Endothelial cell (in vitro differentiated cells): ENCODE measurements at regions not wholly inside any gene's neighbourhood (a gene's known extent, or its start where the extent isn't known, plus 50 kb on each side); places are given as distances from the start of the nearest gene placed in this dataset.
A peak's percentile ranks its signal among the peaks of the same experiment; 100 is the strongest.
"Not testable (repeated sequence)": the region's sequence is repeated elsewhere in the genome, so short reads cannot be mapped to it uniquely, and the experiment has no call there.

ENCODE experiments used
- DNase-seq: peaks from one replicate; pipeline ENCODE4 v3.0.0; 2021; ENCODE audit warnings: low spot score
- H3K27ac Mint-ChIP-seq: one replicate; pipeline ENCODE4 v1.8.0; 2021; ENCODE audit warnings: mixed read lengths, inconsistent platforms; ENCODE audit not compliant: unreplicated experiment
- H3K27me3 Mint-ChIP-seq: one replicate; pipeline ENCODE4 v1.8.0; 2021; ENCODE audit warnings: mild to moderate bottlenecking, moderate library complexity, mixed read lengths, inconsistent platforms; ENCODE audit not compliant: unreplicated experiment
- H3K36me3 Mint-ChIP-seq: one replicate; pipeline ENCODE4 v1.8.0; 2021; ENCODE audit warnings: mild to moderate bottlenecking, low read depth, mixed read lengths, inconsistent platforms; ENCODE audit not compliant: unreplicated experiment
- H3K4me1 Mint-ChIP-seq: one replicate; pipeline ENCODE4 v1.8.0; 2021; ENCODE audit warnings: mild to moderate bottlenecking, mixed read lengths, inconsistent platforms; ENCODE audit not compliant: unreplicated experiment
- H3K4me3 Mint-ChIP-seq: one replicate; pipeline ENCODE4 v1.8.0; 2021; ENCODE audit warnings: mild to moderate bottlenecking, mixed read lengths, inconsistent platforms; ENCODE audit not compliant: unreplicated experiment
- H3K9me3 Mint-ChIP-seq: one replicate; pipeline ENCODE4 v1.8.0; 2021; ENCODE audit warnings: mixed read lengths, inconsistent platforms; ENCODE audit not compliant: unreplicated experiment

- peaks cover 15% of the 10 kb centered on the region for H3K9me3 Mint-ChIP-seq
- not testable (repeated sequence) for H3K36me3 Mint-ChIP-seq, H3K27ac Mint-ChIP-seq, H3K27me3 Mint-ChIP-seq, H3K4me3 Mint-ChIP-seq, H3K4me1 Mint-ChIP-seq
- DNase-seq: peak; percentile 29
These were observed 236.7 kb downstream of the SHCBP1 start for GRCh38 chr16:46384285-46385061.

DNA sequence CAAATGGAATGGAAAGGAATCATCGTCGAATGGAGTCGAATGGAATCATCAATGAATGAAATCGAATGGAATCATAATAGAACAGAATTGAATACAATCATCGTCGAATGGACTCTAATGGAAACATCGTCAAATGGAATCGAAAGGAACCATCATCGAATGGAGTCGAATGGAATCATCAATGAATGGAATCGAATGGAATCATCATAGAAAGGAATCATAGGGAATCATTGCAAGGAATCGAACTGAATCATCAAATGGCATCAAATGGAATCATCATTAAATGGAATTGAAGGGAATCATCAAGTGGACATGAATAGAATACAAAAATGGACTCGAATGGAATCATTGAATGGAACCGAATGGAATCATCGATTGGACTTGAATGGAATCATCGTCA lies 237.6 kb downstream of the SHCBP1 start:
- not testable (repeated sequence) for H3K27me3 Mint-ChIP-seq, H3K4me1 Mint-ChIP-seq, DNase-seq, H3K36me3 Mint-ChIP-seq, H3K4me3 Mint-ChIP-seq, H3K27ac Mint-ChIP-seq
- peaks cover 15% of the 10 kb centered on the region for H3K9me3 Mint-ChIP-seq

GRCh38 chr16:46382791-46383541 lies 238.2 kb downstream of the SHCBP1 start:
- not testable (repeated sequence) for H3K36me3 Mint-ChIP-seq, DNase-seq, H3K27me3 Mint-ChIP-seq, H3K4me1 Mint-ChIP-seq, H3K27ac Mint-ChIP-seq
- H3K9me3 Mint-ChIP-seq: peaks cover 15% of the 10 kb centered on the region
- H3K4me3 Mint-ChIP-seq: peak overlapping the region; percentile 5

- not testable (repeated sequence) for H3K27ac Mint-ChIP-seq, H3K36me3 Mint-ChIP-seq, H3K4me1 Mint-ChIP-seq, H3K4me3 Mint-ChIP-seq, H3K27me3 Mint-ChIP-seq, DNase-seq, H3K9me3 Mint-ChIP-seq
These were observed 239.1 kb downstream of the SHCBP1 start for GRCh38 chr16:46382079-46382478.

GRCh38 chr16:46381344-46381743 lies 239.8 kb downstream of the SHCBP1 start:
- H3K4me3 Mint-ChIP-seq, H3K9me3 Mint-ChIP-seq, H3K27me3 Mint-ChIP-seq, H3K27ac Mint-ChIP-seq, H3K36me3 Mint-ChIP-seq, DNase-seq, H3K4me1 Mint-ChIP-seq: not testable (repeated sequence)
